ENCODE measurements at regions not wholly inside any gene's neighbourhood (a gene's known extent, or its start where the extent isn't known, plus 50 kb on each side); places are given as distances from the start of the nearest gene placed in this dataset.
"Not testable (repeated sequence)": the region's sequence is repeated elsewhere in the genome, so short reads cannot be mapped to it uniquely, and the experiment has no call there.

DNA sequence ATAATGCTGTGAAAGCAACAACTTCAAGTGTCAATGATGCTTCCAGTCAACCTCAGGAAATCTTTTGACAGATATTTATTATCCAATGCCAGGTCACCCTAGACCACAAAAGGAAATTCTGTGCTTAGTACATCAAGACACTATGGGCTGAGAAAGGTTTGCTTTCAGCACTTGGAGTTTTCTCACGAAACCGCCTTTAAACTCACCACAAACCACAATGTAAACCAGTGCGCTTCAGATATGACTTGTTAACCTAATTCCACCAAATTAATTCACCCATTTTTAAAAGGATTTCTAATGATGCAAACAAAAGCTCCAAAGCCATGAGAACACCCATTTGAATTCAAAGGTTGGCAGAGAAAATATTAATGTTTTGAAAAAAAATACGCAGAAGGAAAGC, 292.9 kb upstream of the NR2F2 start:
- DNase-seq (ENCODE audit: low read depth in 4 of 4, low spot score in 3 of 4): no peak

GRCh38 chr15:96038131-96038530, 292.4 kb upstream of the NR2F2 start:
- DNase-seq (ENCODE audit: low read depth in 4 of 4, low spot score in 3 of 4): no peak

- DNase-seq (ENCODE audit: low read depth in 4 of 4, low spot score in 3 of 4): no peak
Measured at GRCh38 chr15:96038650-96039049, 291.9 kb upstream of the NR2F2 start.

DNA sequence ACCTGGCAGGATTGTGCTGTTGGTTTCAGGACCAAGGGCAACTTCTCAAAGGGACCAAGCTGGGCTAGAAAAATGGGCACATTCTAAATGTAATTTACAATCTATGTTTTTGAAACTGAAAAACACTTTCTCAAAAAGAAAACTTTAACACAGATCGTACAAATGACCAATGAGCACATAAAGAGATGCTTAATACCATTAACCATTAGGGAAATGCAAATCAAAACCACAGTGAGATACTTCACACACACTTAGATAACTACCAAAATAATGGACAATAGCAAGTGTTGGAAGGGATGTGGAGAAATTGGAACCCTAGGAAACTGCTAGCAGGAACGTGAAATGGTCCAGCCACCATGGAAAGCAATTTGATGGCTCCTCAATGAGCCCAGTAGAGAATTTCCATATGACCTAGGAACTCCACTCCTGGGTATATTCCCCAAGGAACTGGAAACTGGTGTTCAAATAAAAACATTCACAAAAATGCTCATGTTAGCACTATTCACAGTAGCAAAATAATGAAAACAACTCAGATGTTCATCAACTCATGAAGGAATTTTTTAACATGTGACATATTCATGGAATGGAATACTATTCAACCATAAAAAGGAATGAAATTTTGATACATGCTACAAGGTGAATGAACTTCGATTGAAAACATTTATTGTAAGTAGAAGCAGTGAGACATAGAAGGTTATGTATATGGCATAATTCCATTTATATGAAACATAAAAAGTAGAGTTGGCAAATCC, 288.3 kb upstream of the NR2F2 start:
- no peak for DNase-seq (ENCODE audit: low read depth in 4 of 4, low spot score in 3 of 4)

- no peak for DNase-seq (ENCODE audit: low read depth in 4 of 4, low spot score in 3 of 4)
Measured at GRCh38 chr15:96042734-96043224, 287.7 kb upstream of the NR2F2 start.

DNA sequence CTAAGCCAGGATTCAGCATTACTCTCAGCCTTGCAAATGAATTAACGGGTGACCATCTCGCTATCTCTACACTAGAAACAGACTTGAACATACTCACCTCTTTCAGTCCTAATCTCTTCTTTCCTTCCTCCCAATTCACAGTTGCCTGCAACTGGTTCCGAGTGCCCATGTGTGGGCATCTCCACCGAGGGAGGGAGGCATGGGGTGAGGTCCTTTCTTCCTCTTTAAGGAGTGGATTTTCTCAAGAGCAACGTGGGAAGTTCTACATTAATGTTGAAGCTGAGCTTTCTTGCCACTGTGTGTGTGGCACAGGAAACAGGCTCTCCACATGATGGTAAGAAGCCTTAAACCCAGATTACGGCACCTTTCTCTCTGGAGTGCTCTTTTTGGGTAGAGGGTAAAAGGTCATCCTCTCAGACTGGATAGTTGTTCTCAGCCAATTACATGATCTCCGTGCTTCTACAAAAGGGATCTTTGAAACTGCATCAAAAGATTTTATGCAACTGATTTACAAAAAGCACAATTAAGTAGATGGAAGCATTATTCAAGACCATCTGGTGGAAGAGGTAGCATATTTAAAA, 286.8 kb upstream of the NR2F2 start:
- no peak for DNase-seq (ENCODE audit: low read depth in 4 of 4, low spot score in 3 of 4)

DNA sequence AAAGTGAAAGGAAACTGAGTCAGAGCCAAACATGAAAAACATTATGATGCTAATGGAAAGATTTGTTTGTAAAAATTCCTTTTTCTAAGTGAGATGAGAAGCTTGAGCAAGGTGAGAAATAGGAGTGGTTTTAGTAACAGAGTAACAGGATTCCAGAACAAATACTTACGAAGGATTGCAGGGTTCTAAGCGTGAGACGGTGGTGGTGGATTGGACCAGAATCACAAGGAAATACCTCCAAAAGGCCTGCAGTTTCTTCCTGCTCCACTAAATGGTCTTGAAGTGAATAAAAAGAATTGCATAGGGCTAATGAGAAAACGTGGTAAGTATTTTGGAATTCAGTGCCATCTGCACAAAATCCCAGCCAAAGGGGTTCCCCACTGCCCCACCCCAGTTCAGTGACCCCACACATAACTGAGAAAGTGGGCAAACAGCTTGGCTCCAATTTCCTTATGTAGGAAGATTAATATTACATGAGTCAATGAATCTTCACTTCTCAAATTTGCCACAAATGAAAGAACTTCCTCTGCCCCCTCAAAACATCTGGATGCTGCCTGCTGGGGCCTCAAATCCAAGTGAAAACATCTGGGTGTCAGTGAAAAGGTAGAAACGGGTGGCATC, 283.8 kb upstream of the NR2F2 start:
- no peak for DNase-seq (ENCODE audit: low read depth in 4 of 4, low spot score in 3 of 4)

GRCh38 chr15:96047255-96047931, 283.1 kb upstream of the NR2F2 start:
- DNase-seq (ENCODE audit: low read depth in 4 of 4, low spot score in 3 of 4): no peak

DNA sequence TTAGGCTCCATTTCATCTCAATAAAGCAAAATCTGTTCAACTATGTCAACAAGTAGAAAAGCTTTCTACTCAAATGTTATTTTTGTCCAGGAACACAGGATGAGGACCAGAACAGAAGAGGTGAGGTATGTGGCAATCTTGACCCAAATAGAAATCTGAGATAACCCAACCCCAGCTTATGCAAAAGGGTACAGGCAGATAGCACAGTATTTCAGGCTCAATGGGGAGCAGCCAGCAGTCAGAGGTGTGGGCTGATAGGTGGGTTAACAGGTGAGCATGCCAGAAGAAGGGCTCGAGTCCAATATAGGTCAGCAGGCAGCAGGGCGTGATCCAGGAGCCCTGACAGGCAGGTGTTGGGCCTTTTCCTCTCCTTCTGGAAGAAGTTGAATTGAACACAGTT, 281.2 kb upstream of the NR2F2 start:
- no peak for DNase-seq (ENCODE audit: low read depth in 4 of 4, low spot score in 3 of 4)

DNA sequence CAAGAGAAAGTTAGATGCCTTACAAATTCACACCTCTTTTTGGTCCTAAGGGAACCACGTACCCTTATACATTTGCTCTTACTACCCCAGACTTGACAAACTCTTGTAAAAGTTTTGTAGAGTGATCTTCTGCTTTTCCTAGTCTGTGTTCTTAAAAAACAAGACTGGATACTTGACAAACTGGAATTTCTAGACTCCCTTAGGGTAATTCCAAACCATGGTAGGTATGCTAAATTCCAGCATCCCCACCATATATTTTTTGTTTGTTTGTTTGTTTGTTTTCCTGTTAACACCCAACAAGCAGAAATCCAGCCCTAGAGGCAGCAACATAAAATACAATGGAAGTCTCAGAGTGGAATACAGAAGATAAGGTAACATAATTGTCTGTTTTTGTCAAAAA, 280.7 kb upstream of the NR2F2 start:
- no peak for DNase-seq (ENCODE audit: low read depth in 4 of 4, low spot score in 3 of 4)

- DNase-seq (ENCODE audit: low read depth in 4 of 4, low spot score in 3 of 4): no peak
Measured at GRCh38 chr15:96051598-96051997, 278.9 kb upstream of the NR2F2 start.

DNA sequence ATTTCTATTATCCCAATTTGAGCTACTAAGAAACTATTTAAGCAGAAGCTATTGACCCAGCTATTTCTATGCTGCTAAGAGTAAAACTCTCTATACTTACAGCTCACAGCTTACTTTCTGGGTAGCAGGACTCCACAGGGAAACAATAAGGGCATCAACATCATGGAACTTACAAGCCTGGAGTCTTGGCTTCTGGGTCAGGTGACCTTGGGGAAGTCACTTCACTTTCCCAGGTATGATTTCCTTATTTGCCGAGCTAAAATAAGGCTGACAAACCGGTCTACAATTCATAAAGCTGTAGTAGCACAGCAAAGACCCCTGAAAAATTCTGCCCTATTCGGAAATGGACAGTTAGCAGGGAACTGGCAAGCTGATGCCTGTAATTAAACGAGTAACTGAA, 278.3 kb upstream of the NR2F2 start:
- DNase-seq (ENCODE audit: low read depth in 4 of 4, low spot score in 3 of 4): no peak

DNA sequence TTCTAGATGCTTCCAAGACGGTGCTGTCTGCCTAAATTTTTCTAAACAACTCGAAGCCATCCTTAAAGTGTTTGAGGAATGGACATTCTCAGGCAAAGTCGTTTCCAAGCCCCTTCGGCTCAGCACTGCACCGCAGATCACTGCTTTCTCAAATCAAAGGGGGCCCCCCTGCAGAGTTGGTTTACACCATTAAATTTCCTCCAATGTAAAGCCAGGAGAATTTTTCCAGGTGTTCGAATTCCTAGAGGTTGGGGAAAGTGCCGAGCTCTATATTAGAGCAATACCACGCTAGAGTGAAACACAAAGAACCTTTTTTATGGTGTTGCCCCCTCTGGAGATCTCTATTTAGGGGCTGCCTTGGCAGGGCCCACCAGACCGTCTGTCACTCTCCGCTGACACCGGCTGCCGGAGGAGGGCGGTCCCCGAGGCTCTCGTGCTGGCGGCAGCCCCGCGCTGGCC, 277.9 kb upstream of the NR2F2 start:
- DNase-seq (ENCODE audit: low read depth in 4 of 4, low spot score in 3 of 4): no peak

DNA sequence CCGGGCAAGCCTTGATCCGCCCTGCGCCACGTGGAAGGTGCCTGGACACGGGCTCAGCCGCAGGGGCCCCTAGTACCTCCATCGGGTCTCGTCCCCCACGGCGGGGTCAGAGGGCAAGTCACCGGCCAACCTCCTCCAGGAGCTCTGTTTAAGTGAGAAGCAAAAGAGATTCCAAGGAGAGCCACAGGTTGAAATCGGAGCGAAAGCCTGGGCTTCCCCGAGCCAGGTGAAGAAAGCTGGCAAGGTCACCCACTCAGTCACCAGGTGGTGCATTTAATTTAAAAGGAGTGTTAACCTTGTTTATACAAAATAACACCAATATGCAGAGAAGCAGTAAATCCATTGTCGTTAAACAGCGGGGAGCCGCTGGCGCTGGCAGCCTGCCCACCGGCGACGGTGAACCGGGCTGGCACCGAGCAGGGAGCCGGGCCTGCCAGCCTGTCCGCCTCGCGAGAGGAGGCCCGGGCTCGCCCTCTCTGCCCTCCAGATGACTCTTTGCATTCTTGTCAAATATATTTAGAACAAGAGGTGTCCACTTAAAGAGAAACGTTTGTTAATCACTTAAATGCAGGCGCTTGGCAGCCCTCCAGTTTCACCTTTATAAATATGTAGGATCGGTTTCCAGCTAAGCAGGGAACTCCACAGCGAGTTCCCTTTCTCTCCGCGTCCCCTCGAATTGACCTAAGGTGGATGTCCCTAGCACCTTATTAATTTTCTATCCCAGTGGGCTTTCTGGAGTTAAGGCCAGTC, 277.3 kb upstream of the NR2F2 start:
- DNase-seq (ENCODE audit: low read depth in 4 of 4, low spot score in 3 of 4): peak in 3 of 4 donors; percentile 47 to 54 (median 51)

DNA sequence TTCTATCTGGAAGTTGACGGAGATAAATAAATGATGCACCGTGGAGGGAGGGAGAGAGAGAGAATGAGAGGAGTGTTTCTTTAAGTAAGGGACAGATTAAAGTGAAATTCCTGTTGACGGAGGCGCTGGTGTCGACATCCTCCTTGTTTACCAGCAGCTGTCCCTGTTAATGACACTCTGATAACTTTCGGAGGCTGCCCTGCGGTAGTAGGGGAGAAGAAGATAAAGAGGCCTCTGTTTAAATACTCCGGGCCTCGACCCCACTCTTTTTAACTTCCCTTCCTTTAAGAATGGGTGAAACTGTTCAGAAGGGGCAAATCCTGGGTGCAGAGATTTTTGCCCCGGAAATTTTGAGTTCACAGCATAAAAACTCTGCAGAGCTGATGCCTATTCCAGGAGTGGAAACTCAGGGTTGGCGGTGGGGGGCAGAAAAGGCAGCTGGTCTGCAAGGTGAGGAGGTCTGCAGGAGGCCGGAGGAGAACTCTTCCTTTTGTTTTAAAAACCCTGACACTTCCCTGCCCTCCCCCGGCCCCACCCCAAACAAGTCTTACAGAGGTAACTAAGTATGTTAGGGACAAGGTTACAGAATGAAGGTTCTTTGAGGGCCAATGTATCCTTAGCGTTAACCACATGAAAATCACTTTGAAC, 276.6 kb upstream of the NR2F2 start:
- DNase-seq (ENCODE audit: low read depth in 4 of 4, low spot score in 3 of 4): peak in 1 of 4 donors; percentile 36

GRCh38 chr15:96054621-96055020, 275.9 kb upstream of the NR2F2 start:
- no peak for DNase-seq (ENCODE audit: low read depth in 4 of 4, low spot score in 3 of 4)

- no peak for DNase-seq (ENCODE audit: low read depth in 4 of 4, low spot score in 3 of 4)
Measured at GRCh38 chr15:96058103-96058851, 272.2 kb upstream of the NR2F2 start.

- not testable (repeated sequence) for DNase-seq (ENCODE audit: low read depth in 4 of 4, low spot score in 3 of 4)
Measured at GRCh38 chr15:96058852-96059103, 271.7 kb upstream of the NR2F2 start.

- not testable (repeated sequence) for DNase-seq (ENCODE audit: low read depth in 4 of 4, low spot score in 3 of 4)
Measured at GRCh38 chr15:96060591-96060990, 269.9 kb upstream of the NR2F2 start.

DNA sequence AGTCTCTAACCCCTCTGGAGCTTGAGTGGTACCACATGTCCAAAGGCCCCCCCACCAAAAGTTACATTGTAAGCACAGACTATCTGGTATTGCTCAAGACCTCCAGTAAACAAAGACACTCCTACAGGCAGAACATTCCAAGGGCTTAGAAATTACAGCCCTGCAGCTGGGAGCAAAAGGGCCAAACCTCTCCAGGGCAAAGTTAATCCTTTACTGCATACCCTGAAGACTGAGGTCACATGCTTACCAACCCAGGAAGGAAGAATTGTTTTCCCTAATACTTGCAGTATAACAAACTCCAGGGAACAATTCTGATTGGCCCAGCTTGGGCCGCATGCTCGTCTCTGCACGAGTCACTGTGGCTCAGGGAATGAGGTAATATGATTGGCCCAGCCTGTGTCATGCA, 266.1 kb upstream of the NR2F2 start:
- DNase-seq (ENCODE audit: low read depth in 4 of 4, low spot score in 3 of 4): no peak
